Progenitor cell of endocrine pancreas (in vitro differentiated cells): ENCODE measurements at regions not wholly inside any gene's neighbourhood (a gene's known extent, or its start where the extent isn't known, plus 50 kb on each side); places are given as distances from the start of the nearest gene placed in this dataset.
A peak's percentile ranks its signal among the peaks of the same experiment; 100 is the strongest.

Experiments used
- DNase-seq: peaks from one replicate; pipeline ENCODE4 v3.0.0; 2021; ENCODE audit warnings: low spot score; ENCODE audit not compliant: unreplicated experiment
- H3K27ac Mint-ChIP-seq: 2 replicates; pipeline ENCODE4 v1.8.0; 2021; ENCODE audit warnings: mild to moderate bottlenecking, moderate library complexity, mixed read lengths
- H3K27me3 Mint-ChIP-seq: 2 replicates; pipeline ENCODE4 v1.8.0; 2021; ENCODE audit warnings: mixed read lengths
- H3K36me3 Mint-ChIP-seq: 2 replicates; pipeline ENCODE4 v1.8.0; 2022; ENCODE audit warnings: mixed read lengths; ENCODE audit not compliant: insufficient read depth
- H3K4me1 Mint-ChIP-seq: 2 replicates; pipeline ENCODE4 v1.8.0; 2021; ENCODE audit warnings: low read depth, mixed read lengths
- H3K4me3 Mint-ChIP-seq: 2 replicates; pipeline ENCODE4 v1.8.0; 2021; ENCODE audit warnings: low read depth, mild to moderate bottlenecking, moderate library complexity, mixed read lengths
- H3K9me3 Mint-ChIP-seq: 2 replicates; pipeline ENCODE4 v1.8.0; 2021; ENCODE audit warnings: low read depth, mixed read lengths
- CTCF ChIP-seq: fragments of 200-600 bp; sonication (generic); IDR thresholded peaks from one replicate; pipeline ENCODE4 v1.5.0; 2021; ENCODE audit warnings: antibody characterized with exemption, mild to moderate bottlenecking; ENCODE audit not compliant: unreplicated experiment

DNA sequence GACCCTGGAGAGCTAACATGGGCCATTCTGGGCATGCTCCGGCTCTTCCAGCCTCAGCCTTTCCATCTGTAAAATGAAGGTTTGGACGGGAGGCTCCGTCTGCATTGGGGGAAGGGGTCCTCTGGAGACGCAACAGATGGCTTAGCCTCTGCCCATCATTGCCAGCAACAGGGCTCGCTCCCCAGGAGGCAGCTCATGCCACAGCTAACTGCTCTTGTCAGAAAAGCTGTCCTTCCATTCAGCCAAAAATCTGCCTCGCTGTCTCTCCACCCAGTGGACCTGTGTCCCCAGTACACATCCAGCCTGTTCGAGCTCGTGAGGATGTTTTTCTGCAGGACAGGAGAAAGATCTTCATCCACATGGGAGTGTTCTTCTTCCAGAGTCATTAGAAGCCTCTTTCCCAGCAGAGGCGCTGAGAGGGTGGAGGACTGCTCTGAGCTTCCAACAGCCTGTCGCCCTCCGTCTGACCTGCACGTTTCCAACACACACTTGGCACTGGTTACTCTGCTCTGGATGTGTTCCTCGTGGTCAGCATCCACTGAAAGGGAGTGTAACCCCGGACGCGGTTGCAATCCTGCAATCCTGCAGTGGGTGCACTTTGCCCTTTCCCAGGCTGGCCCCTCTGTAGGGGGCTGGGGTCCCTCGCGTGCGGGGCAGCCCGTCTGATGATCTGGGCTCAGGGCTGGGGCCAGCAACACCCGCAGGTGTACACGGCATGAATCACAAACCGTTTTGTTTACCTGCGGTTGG, 1340.9 kb downstream of the TBC1D22A start:
- H3K27ac Mint-ChIP-seq, result peak overlapping the region; percentile 47
- peaks cover 53% of the 10 kb centered on the region for H3K27me3 Mint-ChIP-seq
- no peak for DNase-seq

GRCh38 chr22:48102581-48102980, 1340.1 kb downstream of the TBC1D22A start:
- no peak for DNase-seq
- peaks cover 57% of the 10 kb centered on the region for H3K27me3 Mint-ChIP-seq

More for the DNA sequence above, 1340.9 kb downstream of the TBC1D22A start:
- H3K4me3 Mint-ChIP-seq, result no peak overlapping the region
- no peak for TF ChIP-seq CTCF
- H3K9me3 Mint-ChIP-seq, result no peaks in the 10 kb centered on the region
- H3K36me3 Mint-ChIP-seq, result no peaks in the 10 kb centered on the region
- peaks cover 1% of the 10 kb centered on the region for H3K4me1 Mint-ChIP-seq

GRCh38 chr22:48101704-48102103, 1339.3 kb downstream of the TBC1D22A start:
- Mint-ChIP-seq H3K27me3 (peaks cover 53% of the 10 kb centered on the region), H3K36me3 (no peaks in the 10 kb centered on the region), H3K27ac (no peak overlapping the region), H3K4me1 (peaks cover 1% of the 10 kb centered on the region), H3K4me3 (no peak overlapping the region), H3K9me3 (no peaks in the 10 kb centered on the region)
- no peak for DNase-seq
- TF ChIP-seq CTCF, result no peak

More at GRCh38 chr22:48102581-48102980, 1340.1 kb downstream of the TBC1D22A start:
- Mint-ChIP-seq H3K27ac (no peak overlapping the region), H3K4me3 (no peak overlapping the region), H3K36me3 (no peaks in the 10 kb centered on the region), H3K4me1 (peaks cover 1% of the 10 kb centered on the region), H3K9me3 (no peaks in the 10 kb centered on the region)
- TF ChIP-seq CTCF, result no peak

DNA sequence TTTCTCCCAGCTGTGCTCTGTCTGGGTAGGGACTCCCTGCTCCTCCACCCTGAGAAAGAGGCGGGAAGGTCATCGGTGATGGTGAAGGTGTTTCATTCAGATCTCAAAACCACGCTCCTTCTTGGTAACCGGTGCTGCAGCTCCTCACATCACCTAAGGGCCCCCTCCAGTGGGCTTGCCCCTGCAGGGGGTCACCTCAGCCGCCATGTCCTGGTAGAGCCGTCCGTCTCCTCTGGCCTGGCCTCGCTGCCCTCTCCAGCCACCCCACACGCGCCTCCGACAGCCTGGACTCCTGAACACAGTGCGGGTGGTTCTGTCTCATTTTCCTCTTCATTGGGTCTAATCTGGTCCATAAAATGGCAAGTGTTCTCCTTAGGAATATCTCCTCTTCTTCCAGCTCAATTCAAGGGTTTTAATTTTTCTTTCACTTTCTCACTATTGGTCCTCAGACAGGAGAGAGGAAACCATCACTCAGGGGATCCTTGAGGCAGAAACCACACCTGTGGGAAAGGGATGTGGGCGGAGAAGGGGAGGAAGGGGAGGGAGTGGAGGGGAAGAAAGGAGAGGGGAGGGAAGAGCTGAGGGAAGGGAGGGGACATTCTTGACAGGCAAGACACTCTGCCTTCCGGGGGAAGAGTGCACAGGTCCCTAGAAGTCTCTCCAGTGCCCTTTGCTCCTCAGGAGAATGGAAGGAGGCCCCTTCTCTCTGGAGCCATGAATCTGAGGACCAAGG, 1338.4 kb downstream of the TBC1D22A start:
- H3K4me1 Mint-ChIP-seq, result peaks cover 1% of the 10 kb centered on the region
- DNase-seq, result no peak
- no peaks in the 10 kb centered on the region for H3K36me3 Mint-ChIP-seq
- H3K4me3 Mint-ChIP-seq, result no peak overlapping the region
- H3K9me3 Mint-ChIP-seq, result no peaks in the 10 kb centered on the region
- H3K27me3 Mint-ChIP-seq, result peaks cover 45% of the 10 kb centered on the region
- no peak for TF ChIP-seq CTCF
- H3K27ac Mint-ChIP-seq, result no peak overlapping the region

DNA sequence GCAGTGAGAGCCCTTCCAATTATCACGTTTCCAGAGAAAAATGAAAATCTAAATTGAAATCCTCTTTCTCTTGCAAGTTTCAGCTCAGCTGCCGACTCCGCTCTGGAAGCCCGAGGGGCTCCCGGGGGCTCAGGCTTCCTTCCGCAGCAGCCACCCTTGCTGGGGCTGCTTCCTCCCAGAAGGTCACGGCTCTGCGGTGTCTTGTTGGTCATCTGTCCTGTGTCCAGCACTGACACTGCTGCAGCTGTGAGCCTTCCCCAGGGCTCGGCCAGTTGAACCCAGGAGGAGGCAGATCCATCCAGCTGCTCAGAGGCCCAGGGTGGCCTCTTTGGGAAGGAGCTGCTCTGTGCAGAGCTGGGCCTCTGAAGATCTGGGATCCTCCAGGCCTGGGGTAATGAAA, 1337.2 kb downstream of the TBC1D22A start:
- no peaks in the 10 kb centered on the region for H3K9me3 Mint-ChIP-seq
- DNase-seq, result no peak
- H3K27me3 Mint-ChIP-seq, result peaks cover 46% of the 10 kb centered on the region

More for the DNA sequence above, 1337.2 kb downstream of the TBC1D22A start:
- Mint-ChIP-seq H3K36me3 (no peaks in the 10 kb centered on the region), H3K4me1 (peaks cover 1% of the 10 kb centered on the region), H3K4me3 (no peak overlapping the region), H3K27ac (no peak overlapping the region)
- TF ChIP-seq CTCF, result no peak
